DMS 273 (cell line): ENCODE measurements at regions not wholly inside any gene's neighbourhood (a gene's known extent, or its start where the extent isn't known, plus 50 kb on each side); places are given as distances from the start of the nearest gene placed in this dataset.

Experiments
- DNase-seq: peaks from one replicate; lab custom pipeline; 2025; ENCODE audit not compliant: unreplicated experiment; lab: John Stamatoyannopoulos, UW

DNA sequence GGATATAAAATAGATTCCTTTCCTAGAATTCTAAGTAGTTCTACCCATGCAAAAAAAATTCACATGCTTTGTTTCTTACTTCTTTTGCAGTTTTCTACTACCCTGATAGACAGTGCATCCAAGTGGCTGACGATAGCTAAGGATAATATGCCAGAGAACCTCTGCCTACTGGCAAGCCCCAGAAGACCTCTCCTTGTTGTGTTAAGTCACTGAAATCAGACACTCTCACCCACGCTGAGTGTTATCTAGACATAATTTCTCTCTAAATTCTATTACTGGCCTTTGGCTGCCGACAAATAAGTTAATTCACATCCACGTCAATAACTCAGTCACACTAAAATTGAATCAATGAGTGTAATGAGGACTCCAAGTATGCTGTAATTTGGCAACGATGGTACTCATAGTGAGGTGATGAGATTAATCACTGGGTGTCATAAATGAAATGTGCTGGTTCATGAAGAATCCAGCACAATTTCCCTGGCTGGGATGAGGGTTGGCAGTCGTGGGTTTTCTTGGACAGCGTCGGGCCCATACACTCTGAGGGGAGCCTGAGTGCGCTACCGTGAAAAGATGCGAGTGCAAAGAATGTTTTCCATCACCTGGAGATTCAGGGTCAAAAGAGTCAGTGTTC lies 354.8 kb upstream of the TMEM132C start:
- DNase-seq: no peak

DNA sequence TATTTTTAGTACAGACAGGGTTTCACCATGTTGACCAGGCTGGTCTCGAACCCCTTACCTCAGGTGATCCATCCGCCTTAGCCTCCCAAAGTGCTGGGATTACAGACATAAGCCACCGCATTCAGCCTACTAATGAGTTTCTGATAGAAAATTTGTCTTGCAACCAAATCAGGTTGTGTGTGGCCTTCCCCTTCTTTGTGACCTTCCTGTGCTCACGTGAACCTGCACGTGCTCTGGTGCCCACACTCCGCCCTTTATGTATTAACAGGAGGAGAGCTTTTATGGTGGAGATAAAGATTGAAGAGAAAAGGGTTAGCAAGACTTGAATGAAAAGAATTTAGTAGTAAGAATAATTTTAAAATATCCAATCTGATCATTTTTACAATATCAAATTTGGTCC lies 343.5 kb upstream of the TMEM132C start:
- DNase-seq: no peak

DNA sequence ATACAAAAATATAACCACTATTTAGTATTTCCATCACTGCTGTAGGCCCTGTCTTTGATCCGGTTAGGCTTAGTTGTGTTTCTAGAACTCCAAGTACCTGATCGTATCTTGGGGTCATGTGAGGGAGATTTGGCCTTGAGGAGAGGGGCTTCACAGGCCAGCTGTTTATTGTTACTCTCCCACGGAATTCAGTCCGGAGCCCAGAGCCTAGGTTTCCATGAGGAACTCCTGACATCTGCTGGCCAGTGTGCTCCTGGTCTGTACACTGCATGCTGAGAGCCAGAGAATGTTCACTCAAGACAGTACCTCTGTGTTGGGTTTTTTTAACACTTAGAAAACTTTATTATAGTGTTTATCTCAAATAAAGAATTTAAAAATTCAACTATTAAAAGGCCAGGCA lies 341.0 kb upstream of the TMEM132C start:
- DNase-seq: peak; percentile 49

DNA sequence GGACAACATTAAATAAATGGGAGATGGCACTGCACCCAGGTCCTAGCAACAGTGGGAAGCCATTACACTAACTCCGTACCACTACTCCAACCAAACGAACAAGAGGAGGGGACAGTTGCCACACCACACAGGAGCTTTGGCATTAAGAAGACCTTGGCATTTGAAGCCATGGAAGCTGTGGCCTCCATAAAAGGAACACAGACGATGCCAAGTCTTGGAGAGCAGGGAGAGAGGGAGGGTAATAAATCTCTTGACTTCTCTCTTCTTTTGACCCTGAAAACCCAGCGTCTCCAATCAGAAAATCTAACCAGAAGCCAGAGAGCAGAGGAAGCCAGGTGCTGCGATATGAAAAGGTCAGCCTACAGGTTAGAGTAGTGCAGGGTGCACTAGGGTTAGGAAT lies 338.8 kb upstream of the TMEM132C start:
- DNase-seq: no peak

DNA sequence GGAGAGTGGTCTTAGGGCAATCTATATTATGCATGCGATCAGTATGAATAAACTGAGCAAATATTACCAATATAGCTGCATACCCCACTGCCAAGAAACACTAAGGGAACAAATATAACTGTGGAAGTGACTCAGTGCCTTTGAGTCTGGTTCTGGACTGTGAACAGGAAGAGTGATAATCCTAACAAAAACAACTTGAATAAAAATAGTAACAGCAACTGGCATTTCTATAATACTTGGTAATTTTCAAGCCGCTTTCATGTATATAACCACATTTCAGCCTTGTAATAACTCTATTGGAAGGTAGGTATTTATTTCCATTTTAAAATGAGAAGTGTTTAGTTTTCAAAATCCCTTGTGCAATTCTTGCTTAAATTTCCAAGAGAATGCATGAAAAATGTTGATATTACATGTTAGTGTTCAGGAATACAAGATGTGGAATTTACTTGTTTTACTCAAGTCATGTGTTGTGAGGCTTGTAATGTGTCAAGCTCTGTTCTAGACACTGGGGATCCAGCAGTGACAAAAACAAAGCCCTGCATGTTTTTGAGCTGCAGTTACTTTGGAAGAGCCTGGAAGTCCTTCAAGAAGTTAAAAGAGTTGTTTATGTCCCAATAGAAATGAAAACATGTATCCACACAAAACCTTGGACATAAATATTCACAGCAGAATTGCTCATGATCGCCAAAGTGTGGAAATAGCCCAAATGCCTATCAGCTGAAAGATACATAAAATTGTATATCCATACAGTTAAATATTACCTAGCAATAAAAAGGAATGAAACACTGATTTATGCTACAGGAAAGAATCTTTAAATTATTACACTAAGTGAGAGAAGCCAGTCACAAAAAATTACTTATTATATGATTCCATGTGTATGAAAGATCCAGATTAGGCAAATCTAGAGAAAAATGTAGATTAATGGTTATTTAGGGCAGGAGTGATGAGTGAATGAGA lies 338.1 kb upstream of the TMEM132C start:
- no peak for DNase-seq

DNA sequence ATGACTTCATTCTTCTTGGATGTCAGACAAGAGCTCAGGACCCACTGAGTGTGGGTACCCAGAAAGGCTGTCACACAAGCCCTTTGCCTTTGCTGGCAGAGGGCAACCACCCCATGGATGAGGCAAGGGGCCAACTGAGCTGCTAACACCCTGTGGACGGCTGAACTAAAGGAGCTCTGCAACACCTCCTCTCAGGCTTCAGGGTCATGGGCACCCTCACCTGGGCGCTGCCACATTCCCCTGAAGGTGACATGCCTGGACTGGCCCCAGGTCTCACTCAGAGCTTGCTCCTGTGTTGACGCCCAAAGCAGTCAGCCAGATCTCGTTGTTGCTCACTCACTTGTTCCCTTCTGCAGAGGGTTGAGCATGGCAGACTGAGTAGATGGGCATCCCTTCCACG lies 336.8 kb upstream of the TMEM132C start:
- no peak for DNase-seq

DNA sequence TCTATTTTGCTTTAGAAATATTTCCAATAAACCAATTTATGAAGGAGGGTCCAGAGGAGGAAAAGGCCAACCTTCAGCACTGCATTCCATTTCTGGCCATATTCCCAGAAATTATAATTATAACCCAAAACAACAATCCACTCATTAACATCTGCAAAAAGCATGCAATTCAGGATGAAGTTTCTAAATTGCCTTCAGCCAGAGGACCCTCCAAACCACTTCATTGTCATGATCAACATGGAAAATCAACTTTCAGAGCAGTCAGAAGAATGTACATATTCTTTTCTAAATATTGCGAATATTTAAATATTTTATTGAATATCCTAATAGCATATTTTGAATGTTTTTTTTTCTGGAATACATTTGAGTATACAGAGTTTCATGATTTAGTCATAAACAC lies 332.6 kb upstream of the TMEM132C start:
- no peak for DNase-seq

DNA sequence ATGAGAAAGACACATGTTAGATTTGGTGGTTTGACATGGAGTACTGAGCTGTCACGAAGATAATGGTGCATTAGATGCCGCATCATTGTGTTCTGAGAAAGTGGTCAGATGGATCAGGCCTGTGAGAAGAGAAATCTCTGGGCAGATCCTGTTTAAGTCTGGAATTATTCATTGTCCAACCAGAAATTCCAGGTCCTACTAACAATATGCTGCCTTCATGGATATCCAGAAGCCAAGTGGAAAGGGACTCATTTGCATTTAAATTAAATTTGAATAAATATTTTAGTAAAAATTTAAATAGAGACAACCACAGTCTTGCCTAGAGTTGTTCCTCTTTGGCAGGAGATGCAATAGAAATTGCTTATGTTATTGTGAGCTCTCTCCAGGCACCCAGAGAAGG lies 330.5 kb upstream of the TMEM132C start:
- DNase-seq: no peak

DNA sequence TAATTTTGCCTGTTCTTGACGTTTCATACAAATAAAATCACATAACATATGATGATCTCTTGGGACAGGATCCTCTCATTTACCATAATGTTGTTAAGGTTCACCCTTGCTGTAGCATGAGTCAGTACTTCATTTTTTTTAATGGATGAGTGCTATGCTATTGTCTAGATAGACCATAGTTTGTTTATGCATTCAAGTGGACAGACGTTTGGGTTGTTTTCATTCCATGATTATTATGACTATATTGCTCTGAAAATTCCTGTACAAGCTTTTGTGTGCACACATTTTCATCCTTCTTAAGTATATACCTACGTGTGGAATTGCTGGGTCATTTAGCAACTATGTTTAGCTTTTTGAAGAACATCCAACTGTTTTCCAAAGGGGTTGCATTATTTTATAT lies 325.6 kb upstream of the TMEM132C start:
- no peak for DNase-seq

DNA sequence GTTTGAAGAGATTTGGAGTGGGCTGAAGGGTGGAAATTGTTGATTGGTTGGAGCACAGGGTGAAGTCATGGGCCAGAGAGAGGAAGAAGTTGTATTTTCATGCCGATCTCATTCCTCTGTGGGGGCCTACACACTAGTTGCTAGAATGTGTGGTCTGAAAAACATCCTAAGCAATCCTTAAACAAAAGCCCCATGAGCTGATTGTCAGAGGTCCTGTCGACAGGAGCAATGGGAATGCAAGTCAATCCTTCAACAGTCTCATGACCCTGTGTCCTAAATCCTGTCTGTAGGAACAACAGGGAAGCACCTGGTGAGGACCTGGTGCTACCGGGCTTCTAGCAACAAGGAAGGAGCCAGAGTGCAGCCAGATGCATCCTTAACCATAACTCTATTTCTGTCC lies 324.0 kb upstream of the TMEM132C start:
- no peak for DNase-seq

DNA sequence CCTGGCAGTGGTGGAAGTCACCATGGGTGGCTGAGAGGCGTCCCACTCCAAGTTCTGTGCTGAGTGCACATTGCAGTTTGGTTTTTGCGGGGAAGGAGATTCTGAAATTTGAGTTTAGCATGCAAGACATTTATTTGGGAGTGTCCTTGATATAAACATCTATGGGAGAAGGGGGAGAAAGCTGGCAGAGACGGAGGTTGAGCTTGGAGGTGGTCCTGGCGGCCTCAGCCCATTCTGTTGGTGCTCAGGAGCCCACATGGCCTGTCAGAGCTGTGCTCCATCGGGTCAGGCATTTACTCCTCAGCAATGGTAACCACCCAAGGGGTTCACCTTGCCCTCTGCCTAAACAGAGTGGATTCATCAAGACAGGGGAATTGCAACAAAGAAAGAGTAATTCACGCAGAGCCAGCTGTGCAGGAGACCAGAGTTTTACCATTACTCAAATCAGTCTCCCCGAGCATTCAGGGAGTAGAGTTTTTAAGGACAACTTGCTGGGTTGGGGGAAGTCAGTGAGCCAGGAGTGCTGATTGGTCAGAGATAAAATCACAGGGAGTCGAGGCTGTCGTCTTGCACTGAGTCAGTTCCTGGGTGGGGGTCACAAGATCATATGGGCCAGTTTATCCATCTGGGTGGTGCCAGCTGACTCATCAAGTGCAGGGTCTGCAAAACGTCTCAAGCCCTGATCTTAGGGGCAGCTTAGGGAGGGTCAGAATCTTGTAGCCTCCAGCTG lies 323.3 kb upstream of the TMEM132C start:
- no peak for DNase-seq

DNA sequence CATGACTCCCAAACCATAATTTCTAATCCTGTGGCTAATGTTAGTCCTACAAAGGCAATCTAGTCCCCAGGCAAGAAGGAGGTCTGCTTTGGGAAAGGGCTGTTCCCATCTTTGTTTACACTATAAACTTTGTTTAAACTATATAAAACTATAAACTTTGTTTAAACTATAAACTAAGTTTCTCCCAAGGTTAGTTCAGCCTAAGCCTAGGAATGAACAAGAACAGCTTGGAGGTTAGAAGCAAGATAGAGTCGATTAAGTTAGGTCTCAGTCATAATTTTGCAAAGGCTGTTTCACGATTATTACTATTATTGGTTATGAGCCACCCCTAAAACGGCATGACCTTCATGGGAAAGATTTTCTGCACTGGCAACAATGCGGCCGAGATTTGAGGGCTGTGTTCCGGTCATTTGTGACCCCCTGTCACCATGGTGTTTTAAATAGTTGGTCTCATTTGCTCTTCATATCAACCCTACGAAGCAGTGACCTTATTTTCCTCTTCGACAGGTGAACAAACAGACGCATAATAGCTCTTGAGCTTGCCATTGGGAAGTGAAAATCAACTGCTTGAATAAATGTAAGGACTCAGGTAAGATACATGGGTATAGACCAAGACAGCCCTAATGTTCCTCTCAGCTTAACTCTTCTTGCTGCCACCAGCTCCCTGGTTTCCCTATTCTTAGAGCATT lies 322.6 kb upstream of the TMEM132C start:
- DNase-seq: no peak

DNA sequence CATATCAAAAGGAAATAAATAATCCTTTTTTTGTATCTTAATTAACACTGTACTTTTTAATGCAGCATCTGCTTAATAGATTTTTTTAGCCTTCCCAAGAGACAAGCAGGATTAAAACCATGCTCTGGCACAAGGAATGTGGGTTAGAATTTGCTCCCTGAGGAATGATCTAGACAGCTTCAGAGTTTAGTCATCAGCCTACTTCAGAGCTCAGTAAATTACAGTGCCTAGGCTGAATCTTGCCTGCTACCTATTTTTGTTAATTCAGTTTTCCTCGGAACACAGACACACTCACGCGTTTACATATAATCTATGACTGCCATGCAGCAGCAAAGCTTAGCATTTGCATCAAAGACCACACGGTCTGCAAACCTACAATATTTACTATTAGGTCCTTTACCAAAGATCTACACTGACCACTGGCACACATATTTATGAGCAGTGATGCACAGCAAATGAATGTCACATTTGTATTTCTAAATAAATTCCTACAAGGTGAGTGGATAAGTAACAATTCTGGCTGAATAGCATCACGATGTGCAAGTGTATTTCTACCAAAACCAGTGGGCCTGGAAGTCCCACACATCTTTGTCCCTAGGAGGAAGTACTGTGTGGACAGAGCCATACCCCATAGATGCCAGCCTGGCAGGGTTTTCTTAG lies 309.8 kb upstream of the TMEM132C start:
- DNase-seq: no peak

DNA sequence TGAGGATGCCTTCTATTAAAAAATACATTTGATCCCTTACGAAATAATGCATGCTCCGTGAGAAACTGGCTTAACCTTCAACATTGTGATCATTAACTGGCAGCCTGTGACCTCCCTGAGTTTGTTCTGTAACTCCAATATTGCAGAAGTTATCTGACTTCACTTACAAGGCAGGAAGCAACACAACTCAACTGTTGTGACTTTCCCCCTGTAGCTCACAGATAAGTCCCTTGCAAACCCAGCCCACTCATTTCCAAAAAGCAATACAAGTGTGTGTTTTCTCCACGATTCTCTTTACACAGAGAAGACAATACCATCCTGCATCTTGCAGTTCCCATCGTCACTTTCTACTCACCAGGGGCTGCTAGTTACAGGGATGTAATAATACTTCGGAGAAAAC lies 304.7 kb upstream of the TMEM132C start:
- DNase-seq: no peak

DNA sequence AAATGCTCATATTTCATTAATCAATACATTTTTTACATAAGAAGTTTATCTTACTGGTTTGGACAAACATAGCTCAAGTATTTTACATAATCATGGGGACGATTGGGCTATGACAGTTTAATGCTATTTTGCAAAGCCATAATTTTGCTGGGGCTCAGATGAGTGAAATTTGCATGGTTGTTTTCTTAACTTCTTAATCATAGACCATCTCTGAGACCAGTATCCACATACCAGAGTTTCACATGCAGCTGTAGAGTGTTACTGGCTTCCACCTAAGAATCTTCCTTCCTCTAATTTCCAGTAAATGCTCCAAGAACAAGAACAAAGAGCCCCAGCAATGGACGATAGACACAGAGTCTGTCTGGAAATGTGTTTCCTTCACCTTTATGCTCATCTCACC lies 303.0 kb upstream of the TMEM132C start:
- DNase-seq: no peak

DNA sequence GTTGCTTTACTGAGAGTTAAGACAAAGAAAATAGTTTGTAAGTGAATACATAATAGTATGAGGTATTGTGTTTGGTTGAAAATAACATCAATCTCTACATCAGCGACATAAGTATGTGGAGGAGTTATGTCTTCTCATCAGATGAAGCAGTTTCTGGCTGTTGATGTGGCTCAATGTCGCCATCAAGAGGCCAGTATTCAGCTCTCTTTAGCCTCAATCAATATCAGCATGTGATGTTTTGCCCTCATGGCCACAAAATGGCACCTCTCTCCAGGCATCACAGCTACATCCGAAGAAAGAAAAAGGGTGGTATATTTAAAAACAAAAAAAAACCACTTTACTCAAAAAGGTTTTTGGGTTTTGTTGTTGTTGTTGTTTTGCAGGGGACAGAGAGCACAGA lies 302.3 kb upstream of the TMEM132C start:
- peak; percentile 12 for DNase-seq

DNA sequence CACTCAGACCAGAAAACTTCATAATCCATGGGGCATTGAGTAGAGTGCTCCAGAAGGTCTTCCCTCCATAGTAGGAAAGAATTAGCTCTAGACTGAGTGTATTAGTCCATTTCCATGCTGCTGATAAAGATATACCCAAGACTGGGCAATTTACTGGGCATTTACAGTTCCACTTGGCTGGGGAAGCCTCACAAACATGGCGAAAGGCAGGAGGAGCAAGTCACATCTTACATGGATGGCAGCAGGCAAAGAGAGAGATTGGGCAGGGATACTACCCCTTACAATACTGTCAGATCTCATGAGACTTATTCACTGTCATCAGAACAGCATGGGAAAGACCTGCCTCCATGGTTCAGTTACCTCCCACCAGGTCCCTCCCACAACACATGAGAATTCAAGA lies 300.6 kb upstream of the TMEM132C start:
- no peak for DNase-seq

DNA sequence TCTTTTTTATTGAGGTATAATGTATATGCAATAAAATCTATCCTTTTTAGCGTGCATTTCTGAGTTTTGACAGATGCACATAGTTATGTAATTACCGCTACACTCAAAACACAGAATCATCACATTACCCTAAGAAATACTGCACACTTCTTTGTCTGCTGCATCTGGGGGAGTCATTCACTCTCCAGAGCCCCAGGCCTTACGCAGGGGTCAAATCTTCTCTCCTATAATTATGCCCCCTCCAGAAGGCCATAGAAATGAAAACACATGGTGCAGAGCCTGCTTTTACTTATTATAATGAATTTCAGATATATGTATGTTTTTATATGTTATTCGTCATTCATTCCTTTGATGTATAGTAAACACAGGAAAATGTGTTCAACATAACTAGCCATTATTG lies 296.5 kb upstream of the TMEM132C start:
- DNase-seq: no peak

DNA sequence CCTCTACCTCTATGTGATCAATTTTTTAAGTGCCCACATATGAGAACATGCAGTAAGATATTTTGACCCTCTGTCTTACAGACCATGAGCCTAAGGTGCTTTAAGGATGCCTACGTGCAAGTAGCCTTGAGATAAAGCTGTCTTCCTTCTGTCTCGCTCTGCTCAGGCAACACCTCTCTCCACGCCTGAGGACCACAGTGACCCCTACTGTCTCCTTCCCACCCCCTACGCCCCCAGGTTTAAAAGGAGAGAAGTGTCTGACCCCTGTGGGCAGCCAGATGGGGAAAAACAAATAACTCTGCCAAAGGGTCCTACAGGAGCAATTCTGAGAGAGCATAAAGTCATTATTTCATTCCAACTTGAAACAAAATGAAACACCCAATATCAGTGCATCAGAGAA lies 286.4 kb upstream of the TMEM132C start:
- no peak for DNase-seq

DNA sequence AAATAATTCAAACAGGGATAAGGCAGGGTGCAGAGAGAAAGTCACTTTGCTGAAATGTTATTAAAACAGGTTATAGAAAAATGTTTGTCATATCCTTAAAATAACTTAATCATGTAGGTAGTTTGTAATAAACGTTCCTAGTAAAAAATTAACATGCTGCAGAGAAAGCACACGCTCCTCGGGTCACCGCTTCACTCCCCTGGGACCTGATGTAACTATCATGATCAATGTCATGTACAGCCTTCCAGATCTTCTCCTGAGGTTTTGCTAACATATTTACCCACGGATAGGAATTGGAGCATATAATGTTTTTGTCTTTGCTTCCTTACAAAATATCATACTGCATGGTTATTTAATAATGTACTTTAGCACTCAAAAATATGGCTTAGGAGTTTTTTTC lies 285.1 kb upstream of the TMEM132C start:
- DNase-seq: no peak
